ENCODE measurements at regions not wholly inside any gene's neighbourhood (a gene's known extent, or its start where the extent isn't known, plus 50 kb on each side); places are given as distances from the start of the nearest gene placed in this dataset.
"Not testable (repeated sequence)": the region's sequence is repeated elsewhere in the genome, so short reads cannot be mapped to it uniquely, and the experiment has no call there.

DNA sequence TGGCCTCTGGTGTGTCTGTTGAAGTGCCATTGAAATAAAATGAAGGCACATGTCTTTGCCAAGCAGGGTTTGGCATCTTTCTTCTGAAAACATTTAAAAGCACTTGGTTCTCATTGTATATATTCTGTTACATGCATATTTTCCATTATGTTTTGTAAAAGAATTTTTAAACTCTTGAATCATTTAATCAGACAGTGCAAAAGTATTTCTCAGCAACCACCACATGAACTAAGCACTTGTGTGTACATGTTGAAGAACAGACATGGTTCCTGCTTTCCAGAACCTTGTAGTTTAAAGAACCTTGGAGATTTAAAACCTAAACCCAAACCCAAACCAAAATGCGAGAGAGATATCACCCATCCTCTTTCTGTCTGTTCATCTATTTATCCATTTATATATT lies 220.3 kb upstream of the GIMD1 start:
- no peak for DNase-seq

GRCh38 chr4:106587558-106587957 lies 219.0 kb upstream of the GIMD1 start:
- no peak for DNase-seq

GRCh38 chr4:106585915-106586349 lies 217.4 kb upstream of the GIMD1 start:
- DNase-seq, result no peak

DNA sequence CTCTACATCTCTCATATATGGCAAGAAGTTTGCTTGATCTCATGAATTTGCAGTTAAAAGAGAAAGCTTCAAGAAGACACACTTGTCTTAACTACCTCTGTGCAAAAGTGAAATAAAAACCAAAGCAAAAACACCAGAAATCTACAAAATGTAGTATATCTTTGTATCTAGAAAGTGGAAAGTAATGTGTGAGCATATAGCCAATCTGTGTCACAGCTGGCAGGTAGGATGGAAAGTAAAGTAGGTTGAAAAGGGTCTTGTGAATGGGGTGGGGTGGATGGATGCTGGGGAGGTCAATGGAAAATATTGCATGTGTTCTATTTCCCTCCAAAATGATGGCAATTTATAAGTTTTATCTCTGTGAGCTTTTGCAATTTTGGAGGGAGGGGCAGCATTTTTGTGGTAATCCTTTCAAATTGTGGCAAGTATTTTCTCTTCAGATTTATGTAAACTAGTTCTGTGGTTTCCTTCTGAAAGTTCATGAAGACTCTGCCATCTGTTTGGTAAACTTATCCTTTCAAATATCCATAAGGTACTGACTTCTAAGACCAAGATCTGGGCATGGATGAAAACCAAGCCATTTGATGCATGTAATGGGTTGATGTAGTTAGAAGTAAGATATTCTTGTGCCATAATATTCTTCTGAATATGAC lies 215.9 kb upstream of the GIMD1 start:
- DNase-seq, result no peak

- no peak for DNase-seq
Observed at GRCh38 chr4:106583567-106583966, 215.0 kb upstream of the GIMD1 start.

DNA sequence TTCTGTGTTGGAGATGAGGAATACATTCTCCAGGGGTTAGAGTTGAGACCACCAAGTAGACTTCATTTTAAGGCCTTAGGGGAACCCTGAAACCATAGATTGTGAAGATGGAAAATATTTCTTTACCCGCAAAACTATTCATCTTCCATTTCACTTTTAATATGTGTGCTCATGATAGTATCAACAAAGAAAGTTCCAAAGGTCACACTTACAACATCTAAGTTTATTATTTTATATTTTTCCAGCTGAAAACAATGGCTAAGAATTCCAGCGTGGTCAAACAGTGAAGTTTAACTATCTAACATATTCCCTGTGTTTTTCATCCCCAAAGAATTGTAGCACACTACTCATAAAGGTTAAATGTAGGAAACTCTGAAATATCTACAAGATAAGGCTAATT lies 214.5 kb upstream of the GIMD1 start:
- DNase-seq, result no peak

DNA sequence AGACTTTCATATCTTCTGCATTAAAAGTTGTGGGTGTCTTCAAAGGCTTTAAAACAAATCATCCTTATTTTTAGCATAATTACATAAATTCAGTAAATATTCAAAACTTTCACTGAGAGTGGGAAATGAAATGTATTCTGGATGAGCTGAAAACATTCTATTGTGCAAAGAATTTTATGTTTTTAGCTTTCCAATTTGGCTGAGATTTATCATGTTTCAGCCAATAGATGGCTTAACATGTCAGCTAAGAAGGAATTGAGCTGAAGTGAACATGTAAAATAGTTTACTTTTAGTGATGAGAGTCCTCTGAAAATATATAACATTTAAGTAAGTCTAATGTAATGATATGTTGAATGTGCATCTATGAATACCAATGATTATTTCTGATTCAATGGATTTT lies 213.5 kb upstream of the GIMD1 start:
- no peak for DNase-seq

- no peak for DNase-seq
Observed at GRCh38 chr4:106579236-106579635, 210.7 kb upstream of the GIMD1 start.

DNA sequence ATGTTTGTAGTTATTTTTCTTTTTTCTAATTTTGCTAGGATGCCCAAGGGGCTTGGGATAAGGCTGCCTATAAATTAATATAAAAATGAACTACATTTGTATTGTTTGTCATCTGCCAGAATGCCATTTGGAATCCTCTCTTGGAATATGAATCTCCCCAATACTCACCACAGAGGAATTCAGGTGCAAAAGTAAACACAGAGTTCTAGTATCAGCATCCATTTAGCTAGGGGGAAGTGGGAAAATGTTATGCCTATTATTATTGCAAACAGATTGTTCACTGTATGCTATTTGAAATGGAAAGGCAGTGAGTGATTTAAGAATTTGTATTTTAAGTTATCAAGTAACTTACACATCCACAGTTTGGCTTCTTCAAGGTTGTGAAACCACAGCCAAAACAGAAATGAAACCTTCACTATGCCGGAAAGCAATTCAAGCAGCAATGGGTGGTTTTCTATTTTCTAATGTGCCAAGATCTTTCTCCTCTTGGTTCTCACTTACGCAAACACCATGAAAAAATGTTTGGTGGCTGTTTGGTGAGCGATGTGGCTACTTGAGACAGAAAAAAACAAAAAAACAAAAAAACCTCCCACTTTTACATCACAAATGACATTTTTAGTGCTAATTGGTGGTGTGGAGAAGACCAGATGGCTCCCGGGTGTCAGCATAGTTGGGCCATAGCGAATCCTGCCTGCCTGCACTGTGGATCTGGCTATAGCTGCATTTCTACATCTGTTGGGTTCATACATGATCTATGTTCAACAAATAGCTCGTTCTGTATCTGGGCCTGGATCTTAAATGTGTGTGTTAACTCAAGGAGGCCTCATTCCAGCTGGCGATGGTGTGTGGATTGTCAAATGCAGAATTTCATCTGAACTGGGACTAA lies 200.8 kb upstream of the GIMD1 start:
- no peak for DNase-seq

- no peak for DNase-seq
Observed at GRCh38 chr4:106565727-106566126, 197.1 kb upstream of the GIMD1 start.

GRCh38 chr4:106563637-106564036 lies 195.1 kb upstream of the GIMD1 start:
- DNase-seq, result not testable (repeated sequence)

DNA sequence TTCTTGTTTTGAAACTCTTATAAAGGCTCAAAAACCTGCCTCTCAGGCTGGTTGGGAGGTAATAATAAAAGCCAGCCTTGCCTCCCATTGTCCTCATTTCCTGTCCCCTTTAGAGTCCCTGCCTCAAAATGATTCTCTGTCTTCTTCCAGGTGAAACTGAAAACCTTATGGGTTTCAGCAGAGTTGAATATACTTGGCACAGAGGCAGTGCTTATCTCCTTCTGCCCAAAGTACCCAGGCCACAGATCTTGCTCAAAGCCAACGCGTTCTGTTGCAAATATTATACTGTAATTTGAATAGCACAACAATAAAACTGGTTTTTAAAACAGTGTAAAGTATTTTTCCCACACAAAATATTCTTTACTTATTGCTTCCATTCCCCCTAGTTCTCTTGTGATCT lies 183.1 kb upstream of the GIMD1 start:
- DNase-seq, result no peak

GRCh38 chr4:106548446-106549044 lies 180.0 kb upstream of the GIMD1 start:
- DNase-seq, result no peak

DNA sequence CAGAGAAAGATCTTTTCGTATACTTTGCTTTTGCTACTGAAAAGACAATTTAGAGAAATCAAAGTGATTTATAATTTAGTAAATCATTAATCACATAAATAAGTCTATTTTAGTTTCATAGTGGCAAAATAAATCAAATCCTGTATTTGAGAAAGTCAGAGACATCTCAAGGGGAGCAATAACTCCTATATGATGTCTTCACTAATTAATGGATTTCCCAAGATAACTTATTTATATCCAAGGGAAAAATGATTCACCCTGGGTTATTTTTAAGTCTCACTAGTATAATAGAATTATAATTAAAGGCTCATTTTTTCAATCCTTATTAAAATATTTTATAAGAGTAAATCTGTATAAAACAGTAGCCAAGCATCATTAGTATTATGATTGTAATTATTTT lies 177.8 kb upstream of the GIMD1 start:
- DNase-seq, result no peak

DNA sequence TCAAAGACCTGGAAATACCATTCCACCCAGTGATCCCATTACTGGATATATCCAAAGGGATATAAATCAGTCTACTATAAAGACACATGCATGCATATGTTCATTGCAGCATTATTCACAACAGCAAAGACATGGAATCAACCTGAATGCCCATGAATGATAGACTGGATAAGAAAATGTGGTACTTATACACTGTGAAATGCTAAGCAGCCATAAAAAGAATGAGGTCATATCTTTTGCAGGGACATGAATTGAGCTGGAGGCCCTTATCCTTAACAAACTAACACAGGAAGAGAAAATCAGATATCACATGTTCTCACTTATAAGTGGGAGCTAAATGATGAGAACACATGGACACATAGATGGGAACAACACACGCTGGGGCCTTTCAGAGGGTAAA lies 174.0 kb upstream of the GIMD1 start:
- not testable (repeated sequence) for DNase-seq

- no peak for DNase-seq
Observed at GRCh38 chr4:106541253-106541652, 172.7 kb upstream of the GIMD1 start.

DNA sequence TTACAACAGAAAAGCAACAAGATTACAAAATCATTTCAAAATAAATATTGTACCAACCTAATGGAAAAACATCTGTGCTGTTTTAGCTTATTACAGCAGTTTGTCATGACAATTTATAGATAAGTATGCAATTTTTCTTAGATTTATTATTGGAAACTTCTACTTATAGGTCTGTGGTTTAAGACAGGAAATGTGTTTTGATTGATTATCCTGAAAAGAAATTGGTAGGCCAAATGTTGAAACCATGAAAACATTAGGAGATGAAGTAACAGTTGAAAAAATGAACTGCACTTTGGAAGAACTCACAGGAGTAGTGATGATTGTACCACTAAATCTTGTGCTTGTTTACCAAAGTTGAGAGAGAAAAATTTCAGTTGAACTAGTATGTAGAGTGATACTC lies 162.2 kb upstream of the GIMD1 start:
- no peak for DNase-seq

GRCh38 chr4:106530024-106530361 lies 161.4 kb upstream of the GIMD1 start:
- DNase-seq, result no peak

DNA sequence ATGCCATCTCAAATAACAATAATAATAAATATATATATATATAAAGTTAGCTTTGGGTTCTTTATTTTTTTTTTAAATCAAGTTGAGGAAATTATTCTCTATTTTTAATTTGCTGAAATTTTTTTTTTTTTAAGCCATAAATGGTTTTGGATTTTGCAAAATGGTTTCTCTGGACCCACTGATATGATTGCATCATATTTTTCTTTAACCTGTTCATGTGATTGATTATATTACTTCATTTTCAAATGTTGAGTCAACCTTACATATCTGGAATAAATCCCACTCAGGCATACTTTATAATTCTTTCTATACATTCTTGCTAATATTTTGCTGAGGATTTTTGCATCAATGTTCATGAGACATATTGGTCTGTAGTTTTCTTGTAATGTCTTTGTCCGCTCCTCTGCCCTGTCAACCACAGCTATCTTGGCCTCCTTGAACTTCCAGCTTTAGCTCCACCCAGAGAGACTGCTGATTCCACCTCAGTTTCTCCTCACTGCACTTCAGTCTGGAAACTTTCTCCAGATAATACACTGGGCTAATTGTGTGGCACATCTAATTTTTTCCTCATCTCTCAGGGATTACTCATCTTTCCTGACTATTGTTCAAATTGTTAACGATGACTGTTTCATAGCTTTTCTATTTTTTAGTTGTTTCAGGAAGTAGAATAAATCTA lies 160.9 kb upstream of the GIMD1 start:
- no peak for DNase-seq

- no peak for DNase-seq
Observed at GRCh38 chr4:106527316-106527715, 158.7 kb upstream of the GIMD1 start.

GRCh38 chr4:106525425-106525824 lies 156.8 kb upstream of the GIMD1 start:
- DNase-seq, result not testable (repeated sequence)

DNA sequence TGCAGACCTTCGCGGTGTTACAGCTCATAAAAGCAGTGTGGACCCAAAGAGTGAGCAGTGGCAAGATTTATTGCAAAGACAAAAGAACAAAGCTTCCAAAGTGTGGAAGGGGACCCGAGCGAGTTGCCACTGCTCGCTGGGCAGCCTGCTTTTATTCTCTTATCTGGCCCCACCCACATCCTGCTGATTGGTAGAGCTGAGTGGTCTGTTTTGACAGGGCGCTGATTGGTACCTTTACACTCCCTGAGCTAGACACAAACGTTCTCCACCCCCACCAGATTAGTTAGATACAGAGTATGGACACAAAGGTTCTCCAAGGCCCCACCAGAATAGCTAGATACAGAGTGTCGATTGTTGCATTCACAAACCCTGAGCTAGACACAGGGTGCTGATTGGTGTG lies 156.2 kb upstream of the GIMD1 start:
- not testable (repeated sequence) for DNase-seq

DNA sequence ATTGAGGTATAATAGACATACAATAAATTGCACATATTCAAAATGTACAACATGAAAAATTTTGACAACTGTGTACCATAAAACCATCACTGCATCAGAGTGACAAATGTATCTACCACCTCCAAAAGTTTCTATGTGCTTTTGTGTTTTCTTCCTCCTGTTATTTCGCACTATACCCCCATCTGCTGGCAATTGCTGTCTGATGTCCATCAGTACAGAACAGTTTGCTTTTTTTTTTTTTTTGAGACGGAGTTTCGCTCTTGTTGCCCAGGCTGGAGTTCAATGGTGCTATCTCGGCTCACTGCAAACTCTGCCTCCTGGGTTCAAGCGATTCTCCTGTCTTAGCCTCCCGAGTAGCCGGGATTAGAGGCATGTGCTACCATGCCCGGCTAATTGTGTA lies 154.3 kb upstream of the GIMD1 start:
- DNase-seq, result no peak

GRCh38 chr4:106512706-106513105 lies 144.1 kb upstream of the GIMD1 start:
- no peak for DNase-seq

Data from CD4-positive, alpha-beta T cell treated with Interleukin-1 beta for 1 hour (primary cell).